Right forelimb (tissue), 1 donor: ENCODE measurements at regions not wholly inside any gene's neighbourhood (a gene's known extent, or its start where the extent isn't known, plus 50 kb on each side); places are given as distances from the start of the nearest gene placed in this dataset.
A peak's percentile ranks its signal among the peaks of the same experiment; 100 is the strongest.

Experiments used
- DNase-seq: peaks from one replicate; pipeline ENCODE4 v3.0.0-alpha.2; 2018

DNA sequence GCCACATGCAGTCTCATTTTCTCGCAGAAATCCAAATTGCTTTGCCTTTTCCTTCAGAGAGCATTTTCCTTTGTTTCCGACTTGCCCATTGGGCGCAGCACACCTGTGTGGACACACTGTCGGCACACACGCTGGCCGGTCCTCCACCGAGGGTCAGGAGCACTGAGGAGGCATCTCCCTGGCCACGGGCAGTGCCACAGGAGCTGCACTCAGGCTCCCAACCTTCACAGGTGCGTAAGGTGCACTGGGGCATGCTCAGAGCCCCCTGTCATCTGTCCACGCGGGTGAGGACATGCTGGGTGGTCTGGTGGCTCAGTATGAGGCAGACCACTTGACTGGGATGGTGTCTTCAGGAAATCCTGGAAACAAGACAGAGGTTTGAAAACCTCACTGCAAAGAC is 779.1 kb downstream of the BRD1 start:
- no peak for DNase-seq

DNA sequence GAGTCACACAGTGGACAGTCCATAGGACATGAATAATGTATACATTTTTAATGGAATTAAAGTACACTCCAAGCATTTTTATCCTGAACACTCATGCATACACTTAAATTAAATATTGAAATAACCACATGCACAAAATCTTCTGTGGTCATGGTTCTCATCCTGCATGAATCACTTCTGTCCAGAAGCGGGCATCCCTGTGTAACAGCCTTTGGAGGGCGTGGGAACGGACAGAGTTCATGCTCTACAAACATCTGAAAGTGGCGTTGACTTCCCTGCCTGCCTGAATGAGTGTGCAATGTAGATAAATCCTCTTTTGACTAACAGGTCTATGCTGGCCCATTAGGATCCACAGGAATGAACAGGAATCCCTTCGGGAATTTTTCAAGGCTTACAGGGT is 780.2 kb downstream of the BRD1 start:
- no peak for DNase-seq

DNA sequence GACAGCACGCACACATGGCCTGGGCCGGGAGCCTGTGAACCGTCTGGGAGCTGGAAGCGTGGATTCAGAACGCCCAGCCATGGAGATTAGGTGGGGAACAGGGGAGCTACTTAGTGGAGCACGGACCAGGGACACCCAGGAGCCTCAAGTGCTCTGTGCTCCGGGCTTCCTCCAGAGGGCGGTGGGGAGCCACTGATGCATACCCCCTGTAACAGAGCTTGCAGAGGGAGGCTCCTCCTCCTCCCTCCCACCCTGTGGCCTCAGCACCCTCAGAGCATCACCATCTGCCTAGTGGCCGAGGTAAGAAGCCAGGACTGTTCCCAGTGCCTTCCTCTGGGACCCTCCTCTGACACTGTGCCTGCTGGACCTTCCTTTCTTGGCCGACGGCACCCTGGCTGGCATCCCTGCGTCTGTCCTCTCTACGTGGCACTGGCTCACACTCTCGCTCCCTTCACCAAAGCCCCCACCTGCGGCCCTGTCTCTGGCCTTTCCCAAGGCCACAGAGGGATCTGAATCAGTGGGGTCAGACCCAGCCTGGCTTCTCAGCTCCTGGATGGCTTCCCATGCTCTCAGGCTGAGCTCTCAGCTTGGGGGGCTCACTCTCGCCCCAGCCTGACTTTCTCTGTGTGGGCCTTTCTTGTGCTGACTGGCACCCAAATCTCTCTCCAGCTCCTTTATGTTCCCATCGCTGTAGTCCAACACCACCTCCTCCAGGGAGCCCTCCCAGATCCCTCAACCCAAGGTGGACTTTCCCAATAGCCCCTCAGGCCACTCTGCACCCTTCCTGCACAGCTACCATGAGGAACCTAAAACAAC is 780.9 kb downstream of the BRD1 start:
- peak; percentile 66 for DNase-seq

DNA sequence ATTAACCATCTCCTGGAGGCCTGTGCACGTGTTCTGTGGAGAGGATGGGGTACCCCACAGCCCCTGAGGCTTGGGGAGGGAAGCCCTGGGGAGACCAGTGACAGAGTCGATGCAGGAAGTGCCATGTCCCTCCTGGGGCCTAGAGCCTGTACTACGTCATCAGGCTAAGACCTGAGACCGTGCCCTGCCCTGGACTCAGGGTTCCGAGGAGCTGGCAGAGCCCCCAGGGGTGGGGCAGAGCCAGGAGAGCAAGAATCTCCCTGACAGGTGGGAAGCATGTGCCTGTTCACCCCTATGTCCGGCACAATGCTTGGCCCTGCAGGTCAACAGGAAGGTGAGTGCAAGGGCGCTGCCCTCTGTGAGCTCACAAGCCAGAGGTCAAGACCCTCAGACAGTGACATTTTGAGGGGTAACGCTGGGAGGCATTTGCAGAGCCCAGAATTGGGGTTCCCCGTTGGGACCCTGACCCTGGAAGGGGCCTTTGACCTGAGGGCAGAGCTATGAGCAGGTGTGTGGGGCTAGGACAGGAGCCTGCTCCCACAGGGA is 781.6 kb downstream of the BRD1 start:
- DNase-seq, result no peak

DNA sequence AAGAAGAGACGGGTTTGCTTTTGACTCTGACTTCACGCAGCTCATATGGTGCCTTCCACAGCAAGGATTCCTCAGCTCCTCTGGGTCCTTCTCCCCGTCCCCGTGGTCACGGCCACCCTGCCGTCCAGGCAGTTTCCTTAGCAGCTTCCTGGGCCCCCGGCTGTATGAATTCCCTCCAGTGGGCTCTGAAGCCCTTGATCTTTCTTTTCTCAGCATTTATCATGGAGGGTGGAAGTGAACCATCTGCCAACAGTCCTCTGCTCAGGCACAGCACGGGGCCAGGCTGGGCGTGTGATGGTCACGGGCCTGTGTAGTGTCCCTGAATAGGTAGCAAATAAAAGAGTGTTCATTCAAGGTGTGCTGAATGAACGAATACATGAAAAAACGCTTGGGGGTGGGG is 782.4 kb downstream of the BRD1 start:
- no peak for DNase-seq

DNA sequence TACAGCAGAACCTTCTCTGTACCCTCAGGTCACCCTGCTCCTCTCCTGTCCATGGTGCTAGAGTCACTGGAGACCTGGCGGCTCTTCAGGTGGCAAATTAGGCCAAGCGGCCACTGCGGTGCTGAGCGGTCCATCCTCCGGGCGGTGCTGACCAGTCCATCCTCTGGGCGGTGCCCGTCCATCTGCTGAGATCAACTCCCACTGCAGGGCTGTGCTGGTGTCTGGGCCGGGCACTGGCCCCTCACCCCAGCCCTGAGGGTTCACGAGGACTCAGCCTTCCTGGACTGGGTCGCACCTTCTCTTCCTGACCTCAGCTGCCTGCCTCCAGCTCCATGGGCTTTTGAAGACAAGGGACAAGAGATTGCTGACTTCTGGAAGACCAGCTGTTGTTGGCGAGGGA is 782.9 kb downstream of the BRD1 start:
- DNase-seq, result no peak

DNA sequence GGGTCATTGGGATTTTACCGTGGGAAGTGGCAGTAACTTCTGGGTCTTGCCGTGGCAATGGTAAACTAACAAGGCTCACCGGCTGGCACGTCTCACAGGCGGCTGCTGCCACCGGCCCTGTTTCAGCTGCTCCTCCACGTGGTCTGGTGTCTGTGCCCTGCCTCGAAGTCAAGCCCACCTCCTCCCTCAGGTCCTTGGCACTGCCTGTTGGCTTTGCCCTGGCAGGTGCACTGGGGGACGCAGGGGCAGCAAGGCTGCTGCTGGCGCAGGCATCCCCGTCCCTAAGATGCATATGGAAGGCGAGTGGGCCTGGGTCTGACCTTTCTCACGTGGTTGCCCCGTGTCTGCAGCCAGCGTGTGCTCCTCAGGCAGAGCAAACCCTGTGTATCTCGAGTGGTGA is 783.6 kb downstream of the BRD1 start:
- DNase-seq, result peak; percentile 45

DNA sequence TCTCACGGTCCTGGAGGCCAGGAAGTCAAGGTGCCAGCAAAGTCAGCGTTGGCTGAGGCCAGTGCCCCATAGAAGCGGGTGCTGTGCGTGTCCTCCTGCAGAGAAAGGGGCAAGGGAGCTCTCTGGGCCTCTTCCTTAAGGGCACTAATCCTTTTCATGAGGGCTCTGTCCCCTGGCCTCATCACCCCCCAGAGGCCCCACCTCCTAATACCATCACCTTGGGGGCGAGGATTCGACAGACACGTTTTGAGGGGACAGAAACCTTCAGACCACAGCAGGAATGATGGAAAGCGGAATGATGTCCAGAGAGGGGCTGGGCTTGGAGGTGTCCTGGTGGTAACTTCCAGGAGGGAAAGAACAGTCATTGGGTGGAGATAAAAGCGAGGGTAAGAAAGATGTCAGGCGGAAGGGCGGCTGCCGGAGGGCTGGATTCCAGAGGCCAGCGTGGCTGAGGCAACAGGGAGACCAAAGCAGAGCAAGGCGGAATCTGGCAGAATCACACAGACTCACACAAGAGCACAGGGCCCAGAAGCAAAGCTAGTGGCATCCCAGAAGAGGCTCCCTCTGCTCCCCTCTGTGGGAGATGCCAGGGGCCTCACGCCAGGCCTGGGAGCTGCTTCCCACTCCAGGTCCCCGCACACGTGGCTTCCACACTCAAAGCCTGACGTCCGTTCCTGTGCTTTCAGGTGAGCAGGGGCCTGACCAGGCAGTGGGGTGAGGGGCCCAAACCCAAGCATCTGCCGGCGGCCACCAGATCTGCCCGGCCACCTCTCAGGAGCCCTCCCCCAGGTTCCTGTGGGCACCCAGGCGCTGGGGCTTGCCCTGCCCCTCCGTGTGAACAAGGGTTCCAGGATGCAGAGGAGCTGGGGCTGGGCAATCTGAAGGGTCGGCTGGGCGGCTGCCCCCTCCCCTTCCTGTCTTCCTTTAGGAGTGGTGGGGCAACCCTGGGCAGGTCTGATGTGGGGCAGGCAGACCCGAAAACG is 784.5 kb downstream of the BRD1 start:
- DNase-seq, result peak; percentile 10

DNA sequence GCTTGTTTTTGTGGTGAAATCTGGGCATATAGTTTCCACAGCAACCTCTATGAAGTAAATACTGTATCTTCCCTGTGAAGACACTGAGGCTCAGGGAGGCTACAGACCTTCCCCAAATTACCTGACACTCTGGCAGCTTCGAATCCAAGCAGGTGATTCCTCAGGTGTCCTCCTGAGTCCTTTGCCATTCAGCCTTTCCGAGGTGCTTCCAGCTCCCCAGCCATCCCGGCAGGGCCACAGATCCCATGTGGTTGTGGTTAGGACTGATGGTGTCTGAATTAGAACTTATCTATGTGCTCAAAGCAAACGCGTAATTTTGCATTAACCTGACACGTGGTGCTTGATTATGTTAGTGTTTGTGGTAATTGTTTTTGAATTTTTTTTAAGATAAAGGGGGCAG is 785.6 kb downstream of the BRD1 start:
- DNase-seq, result no peak

DNA sequence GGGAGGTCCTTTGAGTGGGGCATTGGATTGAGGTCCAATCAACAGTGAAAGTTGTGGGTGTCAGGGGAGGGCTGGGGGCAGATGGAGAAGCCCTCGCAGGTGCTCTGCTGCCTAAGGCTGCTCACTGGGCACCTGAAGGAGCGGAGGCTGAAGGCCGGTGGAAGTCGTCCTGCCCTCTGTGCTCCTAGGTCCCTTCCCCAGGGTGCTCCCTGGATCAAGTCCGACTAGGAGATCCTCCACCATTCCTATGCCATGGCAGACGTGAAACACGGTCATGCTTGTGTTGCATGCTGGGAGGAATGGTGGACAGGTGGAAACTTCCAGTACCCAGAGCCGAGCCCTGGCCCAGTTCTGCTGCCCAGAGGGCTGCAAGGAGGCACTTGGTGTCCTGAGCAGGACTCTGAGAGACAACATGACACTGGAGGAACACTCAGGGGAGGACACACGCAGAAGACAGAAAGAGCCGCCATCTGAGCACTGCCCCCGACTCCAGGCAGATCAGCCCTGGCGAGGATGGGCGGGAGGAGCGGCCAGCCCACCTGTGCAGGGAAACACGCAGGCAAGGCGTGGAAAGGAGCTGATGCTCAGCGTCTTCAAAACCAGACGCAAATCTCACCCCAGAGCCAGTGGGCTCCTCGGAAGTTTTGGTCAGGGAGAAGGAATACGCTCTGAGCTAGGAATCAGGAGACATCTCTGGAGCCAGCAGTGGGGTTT is 786.8 kb downstream of the BRD1 start:
- peak; percentile 26 for DNase-seq

DNA sequence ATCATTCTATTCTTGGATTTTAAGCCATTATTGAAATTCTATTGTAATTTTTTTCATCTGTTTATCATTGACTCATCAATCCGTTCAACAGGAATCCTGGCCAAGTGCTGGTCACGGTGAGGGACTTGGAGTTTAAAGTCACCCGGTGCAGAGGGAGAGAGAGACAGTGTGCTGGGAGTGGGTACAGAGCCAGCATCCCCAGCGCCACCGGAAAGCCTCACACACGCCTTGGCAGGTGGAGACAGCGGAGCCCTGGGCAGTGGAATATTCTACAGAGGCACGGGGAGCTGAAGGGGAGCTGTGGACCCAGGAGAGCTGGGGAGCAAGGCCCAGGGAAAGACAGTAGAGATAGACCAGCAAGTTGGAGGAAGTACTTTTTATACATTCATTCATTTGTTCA is 787.6 kb downstream of the BRD1 start:
- DNase-seq, result peak; percentile 20

DNA sequence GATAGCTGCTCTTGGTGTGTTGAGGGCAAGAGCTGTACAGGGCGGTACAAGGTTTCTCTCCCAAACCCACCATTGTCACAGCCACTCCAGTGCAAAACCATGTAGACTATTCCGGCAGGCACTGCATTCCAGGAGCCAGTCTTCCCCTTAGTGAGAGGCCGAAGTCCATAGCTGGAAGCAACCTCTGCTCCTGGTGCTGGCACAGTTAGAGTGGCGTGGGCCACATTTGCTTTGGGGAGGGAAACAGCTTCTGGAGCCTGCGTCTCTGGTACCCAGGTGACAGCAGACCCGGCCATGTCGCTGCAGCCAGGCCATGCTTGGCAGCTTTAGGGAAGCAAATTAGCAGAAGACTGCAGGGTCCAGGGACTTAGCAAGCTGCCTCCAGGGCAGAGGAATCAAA is 788.0 kb downstream of the BRD1 start:
- no peak for DNase-seq

DNA sequence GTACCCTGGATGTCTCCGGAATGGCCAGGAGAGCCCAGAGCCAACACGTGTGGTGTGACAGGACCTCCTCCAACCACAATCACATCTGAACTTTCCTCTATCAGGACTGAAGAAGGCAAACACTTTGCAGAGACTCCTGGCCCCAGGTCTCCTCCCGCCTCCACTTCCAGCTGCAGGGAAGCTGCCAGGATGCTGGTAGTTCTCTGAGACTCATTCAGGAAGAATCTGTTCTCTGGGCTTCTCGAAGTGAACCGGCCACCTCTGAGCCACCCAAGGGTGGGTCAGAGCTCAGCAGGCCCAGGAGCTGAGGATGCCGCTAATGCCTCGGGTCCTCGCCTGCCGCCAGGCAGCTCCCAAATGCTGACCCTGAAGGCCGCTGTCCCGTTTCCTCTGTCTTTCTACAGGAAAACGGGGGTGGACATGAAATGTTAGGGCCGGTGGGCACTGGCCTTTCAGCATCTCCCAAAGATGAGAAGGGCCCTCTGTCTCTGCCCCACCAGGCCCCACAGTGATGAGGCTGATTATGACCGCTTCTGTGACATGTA is 789.9 kb downstream of the BRD1 start:
- no peak for DNase-seq

DNA sequence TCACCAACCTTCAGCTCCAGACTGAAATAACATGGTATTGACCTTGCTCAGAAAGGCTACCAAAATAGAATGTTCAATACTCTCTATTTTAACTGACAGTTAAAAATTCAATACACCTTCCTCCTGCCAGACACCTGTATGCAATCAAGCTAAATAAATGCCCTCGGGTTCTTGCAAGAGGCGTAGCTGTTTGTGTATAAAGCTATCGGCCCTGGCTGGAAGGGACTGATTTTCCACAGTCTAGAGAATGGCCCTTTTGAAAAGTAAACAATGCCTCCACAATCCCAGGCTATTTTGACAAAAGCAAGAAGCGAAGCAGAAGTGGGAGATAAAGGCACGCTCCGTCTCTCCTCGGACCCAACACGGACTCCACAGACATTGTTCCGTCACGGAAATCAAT is 791.2 kb downstream of the BRD1 start:
- no peak for DNase-seq

DNA sequence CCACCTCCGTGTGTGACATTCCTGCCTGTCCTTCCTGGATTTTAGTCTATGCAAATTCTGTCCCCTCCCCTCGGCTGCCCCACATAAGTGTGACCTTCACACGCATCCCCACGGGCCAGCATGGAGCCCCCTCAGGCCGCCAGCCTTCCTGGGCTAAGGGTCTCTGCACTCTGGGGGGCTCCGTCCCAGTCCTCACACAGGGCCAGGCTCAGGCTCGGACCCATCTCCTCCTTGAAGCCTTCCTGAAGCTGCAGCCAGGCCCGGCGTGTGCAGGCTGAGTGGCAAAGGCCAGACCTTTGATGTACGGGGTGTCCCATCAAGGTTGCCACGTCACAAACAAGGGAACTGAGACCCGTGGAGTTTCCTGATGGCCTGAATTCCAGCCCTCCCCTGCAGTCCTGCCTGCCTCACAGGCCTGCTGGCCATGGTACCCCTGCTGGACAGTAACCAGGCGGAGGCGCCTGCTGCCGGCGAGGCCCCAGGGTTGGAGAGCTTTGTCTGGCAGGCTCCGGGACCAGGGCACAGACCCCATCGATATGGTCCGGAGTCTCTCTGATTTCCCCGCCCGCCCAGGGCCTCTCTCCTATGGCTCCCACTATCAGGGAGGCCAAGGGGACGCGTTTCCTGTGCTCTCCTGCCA is 791.7 kb downstream of the BRD1 start:
- no peak for DNase-seq

DNA sequence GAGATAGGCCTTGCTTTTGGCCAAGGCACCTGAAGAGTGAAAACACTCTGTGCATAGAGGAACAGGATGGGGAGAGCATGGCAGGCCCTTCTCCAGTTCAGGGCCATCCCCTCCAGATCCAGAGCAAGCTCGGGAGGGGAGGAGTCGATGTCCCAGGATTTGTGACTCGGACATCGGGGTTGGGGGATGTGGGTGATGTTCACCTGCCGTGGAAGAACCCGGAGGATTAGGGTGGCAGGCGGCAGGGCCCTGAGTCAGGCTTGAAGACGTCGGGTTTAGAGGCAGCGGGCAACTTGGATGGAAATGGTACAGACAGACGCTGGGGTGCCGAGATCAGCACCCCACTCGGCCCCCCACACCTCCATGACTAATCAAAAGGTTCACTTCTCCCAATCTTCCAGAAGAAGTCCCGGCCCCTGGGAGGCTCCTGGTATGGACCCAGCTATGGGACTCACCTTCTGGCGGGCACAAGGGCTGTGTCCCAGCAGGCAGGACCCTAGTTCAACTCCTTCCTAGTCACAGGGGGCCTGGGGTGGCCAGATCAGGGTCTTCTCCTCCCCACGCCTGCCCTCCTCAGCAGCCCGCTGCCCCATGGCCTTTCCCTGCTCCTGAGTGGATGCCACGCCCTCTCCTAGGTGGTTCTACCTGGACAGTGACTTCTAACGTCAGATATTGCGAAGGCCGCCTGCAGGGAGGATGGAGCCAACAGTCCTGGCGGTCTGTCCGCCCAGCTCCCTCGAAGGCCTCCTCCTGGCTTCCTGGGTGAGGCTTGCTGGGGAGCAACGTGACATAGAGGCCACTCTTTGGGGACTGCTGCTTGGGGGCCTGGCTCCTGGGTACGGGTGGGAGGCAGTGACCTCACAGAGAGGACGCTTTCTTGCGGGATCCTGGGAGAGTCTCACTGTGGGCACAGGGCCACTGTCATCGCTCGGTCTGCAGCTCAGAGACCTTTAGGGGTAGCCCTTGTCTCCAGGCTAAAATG is 792.5 kb downstream of the BRD1 start:
- DNase-seq, result no peak

DNA sequence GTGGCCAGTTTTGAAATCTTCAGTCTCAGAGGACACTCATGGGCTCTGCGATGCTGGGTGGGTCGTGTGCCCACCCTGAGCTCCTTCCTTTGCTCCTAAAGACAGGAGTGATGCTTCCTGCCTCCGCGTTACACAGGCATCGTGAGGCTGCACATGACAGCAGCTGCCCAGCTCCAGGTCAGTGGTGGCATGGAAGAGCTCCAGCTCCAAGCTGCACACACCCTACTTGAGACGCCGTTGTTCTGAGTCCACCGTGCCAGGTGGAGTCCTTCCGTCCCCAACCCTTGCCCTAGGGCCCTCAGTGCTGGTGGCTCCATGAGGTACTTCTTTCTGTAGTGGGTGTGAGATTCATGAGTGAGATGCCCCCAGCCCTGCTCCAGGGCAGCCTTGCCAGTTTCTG is 794.1 kb downstream of the BRD1 start:
- no peak for DNase-seq

DNA sequence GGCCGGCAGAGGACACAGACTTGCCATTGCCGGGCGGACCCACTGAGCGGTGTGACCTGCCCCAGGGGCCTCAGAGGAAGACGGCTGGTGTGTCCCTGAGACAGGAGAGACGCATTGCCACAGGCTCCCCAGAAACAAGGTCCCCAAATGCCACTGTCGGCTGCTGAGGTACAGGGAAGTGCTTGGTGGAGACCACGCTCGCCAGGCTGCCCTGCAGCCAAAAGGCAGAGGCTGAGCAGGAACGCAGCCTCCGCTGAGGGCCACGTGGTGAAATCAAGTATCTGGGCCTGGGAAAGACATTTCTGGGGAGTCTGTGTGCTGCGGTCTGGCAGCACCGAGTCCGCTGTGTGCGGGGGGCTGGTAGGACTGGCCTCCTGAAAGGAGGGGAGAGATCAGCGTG is 794.9 kb downstream of the BRD1 start:
- DNase-seq, result no peak

DNA sequence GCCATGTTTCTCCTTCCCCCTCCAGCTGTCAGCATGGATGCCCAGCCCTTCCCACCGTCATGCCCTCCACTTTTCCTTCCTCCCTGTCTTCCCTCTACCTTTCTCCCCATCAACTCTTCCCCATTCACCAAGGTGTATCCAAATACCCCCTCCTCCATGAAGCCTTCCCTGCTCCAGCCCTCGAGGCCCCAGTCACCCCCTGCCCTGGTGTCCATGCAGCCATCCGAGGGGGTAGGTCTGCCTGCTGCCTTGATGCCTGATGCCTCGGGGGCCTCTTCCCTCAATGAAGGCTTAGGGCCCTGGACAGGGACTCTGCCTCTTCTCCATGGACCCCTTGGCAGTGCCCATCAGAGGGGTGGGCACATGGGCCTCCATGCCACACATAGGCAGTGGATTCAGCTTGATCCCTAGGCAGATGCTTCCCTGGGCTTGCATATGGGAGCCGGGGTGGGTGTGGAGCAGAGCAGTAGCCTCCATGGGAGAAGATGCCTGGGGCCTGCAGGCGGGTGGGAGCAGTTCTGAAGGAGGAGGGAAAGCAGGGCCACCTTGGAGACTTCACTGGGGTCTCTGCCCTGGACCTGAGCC is 795.8 kb downstream of the BRD1 start:
- DNase-seq, result no peak

DNA sequence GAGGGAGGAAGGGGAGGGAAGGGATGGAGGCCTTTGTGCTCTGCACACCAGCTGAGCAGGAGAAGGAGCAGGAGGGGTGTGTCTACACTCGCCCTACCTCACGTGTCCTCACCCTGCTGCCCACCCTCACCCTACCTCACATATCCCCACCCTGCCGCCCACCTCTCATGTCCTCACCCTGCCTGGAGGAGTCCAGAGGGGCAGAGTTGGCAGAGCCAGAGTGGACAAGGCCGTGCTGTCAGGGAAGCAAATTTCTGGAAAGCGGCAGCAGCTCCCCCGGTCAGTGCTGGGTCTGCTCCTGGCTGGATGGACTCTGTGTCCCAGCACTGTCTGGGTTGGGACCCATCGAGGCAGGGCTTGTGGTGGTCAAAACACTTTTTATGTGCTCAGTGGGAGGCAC is 799.6 kb downstream of the BRD1 start:
- DNase-seq, result no peak

DNA sequence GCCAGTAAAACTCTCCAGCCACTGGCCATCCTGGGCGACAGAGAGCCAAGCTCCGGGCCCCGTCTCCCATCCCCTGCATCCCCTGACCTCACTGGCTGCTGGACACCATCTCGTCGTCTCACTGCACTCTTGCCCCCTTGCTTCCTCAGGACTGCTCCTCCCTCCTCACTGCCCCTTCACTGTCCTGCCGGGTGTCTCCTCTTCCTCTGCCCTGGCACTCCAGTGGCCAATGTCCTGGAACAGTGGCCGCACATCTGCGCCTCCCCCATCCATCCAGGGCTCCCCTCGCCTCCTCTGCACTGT is 800.4 kb downstream of the BRD1 start:
- DNase-seq, result no peak
